ENCODE measurements at regions not wholly inside any gene's neighbourhood (a gene's known extent, or its start where the extent isn't known, plus 50 kb on each side); places are given as distances from the start of the nearest gene placed in this dataset.

GRCh38 chr7:32169228-32169627 is 99.0 kb upstream of the PDE1C start:
- DNase-seq = no peak

DNA sequence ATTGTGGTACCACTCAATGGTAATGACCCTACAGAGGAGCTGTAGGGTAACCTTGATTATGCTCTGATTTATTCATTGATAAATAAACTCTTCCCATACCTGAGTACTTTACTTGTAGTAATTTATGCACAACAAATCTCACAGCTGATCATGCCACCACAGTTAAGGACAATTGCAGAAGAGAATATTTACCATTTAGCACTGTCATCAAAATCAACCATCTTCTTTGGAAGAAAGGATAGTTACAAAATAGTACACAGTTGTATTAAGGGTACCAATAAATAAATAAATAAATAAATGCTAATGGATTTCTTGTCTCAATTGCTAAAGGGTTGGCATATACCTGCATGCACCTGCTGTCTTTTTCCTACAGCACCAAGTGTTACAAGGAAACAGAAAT is 97.6 kb upstream of the PDE1C start:
- no peak for DNase-seq

DNA sequence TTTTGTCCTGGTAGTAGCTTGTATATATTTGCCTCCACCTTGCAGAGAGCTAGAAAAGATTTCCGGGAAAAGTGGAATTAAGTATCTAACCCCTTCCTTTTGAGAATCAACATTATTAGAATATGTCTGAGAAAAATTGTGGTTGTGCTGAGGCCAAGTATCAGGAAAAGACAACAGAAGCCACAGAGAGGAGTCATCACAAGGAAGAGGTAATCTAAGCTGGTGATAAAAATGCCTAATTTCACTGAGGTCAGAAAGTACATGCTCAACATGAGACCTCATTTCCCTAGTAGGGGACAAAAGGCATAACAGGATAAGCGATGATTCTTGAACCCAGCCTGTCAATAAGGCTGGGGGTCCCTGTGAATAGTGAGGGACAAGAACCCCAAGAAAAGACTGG is 97.0 kb upstream of the PDE1C start:
- no peak for DNase-seq

GRCh38 chr7:32164341-32164996 is 94.3 kb upstream of the PDE1C start:
- DNase-seq = peak; percentile 12

DNA sequence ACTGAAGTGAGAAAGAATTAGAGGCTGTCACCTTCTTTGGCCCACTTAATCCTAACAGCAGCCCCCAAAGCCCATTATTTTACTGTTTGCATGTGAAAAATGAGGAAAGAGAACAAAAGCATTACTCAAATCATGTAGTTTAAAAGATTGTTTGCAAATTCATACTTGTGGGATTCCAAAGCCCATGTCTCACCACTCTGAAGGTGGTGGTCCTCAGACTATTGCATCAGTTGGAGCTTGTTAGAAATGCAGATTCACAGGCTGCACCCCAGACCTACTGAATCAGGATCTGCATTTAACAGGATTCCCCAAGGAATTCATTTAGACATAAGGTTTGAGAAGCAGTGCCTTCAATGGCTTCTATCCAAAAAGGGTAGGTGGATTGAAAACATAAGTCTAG is 93.7 kb upstream of the PDE1C start:
- DNase-seq = no peak

DNA sequence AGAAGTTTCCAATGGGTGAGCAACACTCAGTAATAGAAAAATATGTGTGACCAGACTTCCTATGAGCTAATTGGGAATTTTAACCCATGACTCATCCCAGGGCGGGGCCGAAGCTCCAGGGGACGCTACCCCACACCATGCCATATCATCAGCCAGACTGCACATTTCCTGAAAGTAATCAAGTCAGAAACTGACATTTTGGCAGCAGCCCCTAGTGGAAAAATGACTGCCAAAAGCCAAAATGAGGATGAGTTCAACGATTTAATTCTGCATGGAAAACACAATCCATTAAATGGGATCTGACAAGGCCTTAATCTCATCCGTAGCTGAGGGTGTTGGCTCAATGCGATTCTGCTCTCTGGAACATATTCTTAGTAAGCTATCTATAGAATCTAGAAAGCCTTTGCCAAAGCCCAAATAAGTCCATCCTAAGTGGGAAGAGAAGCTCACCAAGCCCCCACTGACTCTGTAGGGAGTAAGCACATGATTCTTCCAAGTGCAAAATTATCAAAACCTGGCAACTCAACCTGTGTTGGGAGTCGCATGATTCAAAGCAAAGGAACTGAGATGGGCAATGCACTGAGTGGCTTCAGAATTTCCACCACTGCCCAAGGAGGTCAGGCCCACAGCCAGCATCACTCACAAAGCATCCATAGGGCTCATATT is 93.1 kb upstream of the PDE1C start:
- no peak for DNase-seq

- DNase-seq = no peak
Measured at GRCh38 chr7:32161708-32162107, 91.5 kb upstream of the PDE1C start.

- no peak for DNase-seq
Measured at GRCh38 chr7:32158751-32159745, 88.8 kb upstream of the PDE1C start.

- DNase-seq = no peak
Measured at GRCh38 chr7:32158076-32158475, 87.9 kb upstream of the PDE1C start.

DNA sequence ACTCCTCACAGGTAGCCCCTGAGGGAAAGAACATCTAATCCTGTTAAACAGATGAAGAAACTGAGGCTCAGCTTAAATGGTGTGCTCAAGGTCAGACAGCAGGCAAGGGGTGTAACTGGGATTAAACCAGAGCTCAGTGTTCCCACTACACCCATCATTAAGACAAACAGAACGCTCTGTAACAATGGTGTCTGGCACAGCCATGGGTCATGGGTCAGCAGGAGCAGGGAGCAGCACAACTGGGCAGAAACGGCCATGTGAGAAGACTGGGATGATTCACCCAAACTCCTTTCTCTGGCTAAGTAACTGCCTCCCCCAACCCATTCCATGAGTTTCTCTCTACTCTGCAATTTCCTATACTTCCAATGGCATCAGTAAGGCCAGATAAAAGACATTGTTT is 85.5 kb upstream of the PDE1C start:
- DNase-seq = no peak

DNA sequence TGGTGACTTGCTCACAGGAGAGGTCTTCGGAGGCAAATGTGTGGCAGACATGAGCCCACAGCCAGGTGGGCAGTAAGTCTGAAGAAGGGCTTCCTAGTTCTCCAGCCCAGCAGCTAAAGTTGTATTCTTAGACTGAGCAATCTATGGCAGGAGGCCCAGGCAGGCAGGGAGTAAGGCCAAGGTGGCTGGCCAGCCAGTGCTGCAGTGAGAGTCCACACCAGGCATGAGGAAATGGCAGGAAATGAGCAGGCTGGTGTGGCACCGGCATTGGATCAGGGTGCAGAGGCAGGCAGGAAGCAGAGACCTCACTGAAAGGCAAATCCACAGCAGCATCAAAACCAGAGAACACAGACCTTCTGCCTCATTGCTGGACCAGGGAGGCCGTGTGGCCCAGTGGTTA is 84.6 kb upstream of the PDE1C start:
- DNase-seq = no peak

DNA sequence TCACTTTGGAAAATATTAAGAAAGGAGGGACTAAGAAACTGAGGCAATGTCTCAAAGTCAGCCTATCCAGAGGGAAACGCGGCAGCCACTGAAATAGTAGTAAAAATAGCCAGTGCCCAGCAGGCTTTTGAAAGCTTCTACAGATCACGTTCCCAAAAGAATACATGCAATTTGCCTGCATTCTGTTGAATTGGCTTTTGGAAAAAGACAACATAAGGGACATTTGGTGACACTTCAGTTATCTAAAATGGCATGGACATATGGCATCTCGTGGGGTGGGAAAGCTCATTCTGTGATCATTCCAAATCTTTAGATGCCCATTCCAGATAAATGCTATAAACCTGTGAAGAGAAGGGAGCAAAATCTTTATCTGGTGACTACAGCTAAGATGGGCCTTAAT is 82.8 kb upstream of the PDE1C start:
- DNase-seq = no peak

DNA sequence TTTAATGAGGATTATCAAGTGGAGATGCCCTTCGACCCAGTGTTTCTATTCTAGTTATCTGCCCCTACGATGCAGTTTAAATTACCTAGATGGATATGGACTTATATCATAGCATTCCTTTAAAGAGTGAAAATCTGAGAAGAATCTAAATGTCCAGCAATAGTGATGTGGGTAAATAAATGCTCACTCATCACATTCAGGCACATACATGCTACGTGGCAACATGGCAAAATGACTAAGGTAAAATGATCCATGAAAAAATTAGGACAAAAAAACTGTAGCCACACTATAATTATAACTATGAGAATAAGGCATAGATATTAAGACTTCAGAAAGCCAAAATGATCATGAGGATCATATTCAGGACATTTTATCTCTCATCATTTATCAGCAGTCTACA is 82.4 kb upstream of the PDE1C start:
- no peak for DNase-seq

DNA sequence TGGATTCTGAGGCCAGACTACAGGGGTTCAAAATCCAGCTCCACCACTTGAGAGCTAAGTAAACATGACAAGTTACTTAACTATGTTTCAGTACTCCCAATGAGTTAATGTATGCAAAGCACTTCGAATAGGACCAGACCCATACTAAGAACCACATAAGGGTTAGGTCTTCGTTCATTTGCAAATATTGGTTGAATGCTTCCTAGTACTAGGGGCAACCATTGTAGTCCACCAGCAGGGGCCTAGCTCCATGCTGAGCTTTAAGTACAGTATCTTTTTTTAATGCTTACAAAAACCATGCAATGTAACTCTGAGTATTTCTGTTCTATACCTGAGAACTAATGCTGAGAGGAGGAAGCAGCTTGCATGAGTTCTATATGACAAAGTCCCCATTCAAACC is 80.4 kb upstream of the PDE1C start:
- no peak for DNase-seq

DNA sequence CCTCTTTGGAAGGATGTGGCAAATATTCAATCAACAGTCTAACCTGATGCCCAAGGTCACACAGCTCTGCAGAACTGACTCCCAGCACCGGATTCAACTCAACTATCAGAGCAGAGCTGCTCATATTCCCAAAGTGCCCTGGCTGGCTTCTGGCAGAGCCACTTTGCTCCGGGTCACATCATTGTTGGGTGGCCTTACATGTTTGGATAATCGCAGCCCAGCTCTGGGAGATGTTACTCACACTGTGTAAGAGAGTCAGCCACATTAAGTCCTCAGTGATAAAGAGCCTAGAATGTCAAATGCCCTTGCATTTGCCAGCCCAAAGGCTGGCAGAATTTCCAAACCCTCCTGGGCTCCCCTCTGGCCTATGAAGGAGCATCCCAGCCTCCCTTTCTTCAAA is 79.8 kb upstream of the PDE1C start:
- no peak for DNase-seq

GRCh38 chr7:32147546-32148268 is 77.5 kb upstream of the PDE1C start:
- DNase-seq = no peak

DNA sequence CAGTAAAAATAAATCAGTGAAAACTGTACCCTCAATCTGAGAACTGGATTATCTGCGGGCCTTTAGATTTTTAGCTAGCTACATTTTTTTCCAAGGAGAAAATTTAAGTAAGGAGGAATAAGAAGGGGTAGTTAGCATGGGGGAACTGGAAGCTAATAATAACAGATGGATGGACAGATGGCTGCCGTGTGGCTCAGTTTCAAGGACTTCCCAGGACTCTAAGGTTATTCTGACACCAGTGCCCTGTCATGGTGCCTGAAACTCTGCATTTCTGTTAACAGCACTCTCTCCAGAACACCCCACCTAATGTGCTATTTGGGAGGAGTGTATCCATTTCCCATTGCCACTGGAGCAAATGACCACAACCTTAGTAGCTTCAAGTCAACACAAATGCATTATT is 75.7 kb upstream of the PDE1C start:
- DNase-seq = no peak

GRCh38 chr7:32144676-32145075 is 74.5 kb upstream of the PDE1C start:
- no peak for DNase-seq

DNA sequence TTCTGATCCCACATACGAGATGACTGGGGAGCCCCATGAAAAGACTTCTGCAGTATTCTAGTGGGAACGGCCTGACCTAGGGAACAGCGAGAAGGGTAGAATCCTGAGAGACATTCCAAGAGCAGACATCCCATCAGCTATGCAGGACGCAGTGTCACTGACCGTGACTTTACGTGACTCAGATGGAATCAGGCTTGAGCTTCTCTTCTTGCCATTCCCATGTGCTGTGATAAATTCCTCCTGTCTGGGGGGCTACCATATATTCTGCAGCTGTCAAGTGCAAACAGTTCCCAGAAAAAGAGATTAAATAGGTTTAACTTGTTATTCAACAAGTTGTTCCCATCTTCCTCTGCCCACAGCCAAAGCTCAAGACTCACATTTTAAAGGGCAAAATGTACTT is 73.1 kb upstream of the PDE1C start:
- DNase-seq = no peak

GRCh38 chr7:32142649-32143048 is 72.4 kb upstream of the PDE1C start:
- no peak for DNase-seq

GRCh38 chr7:32140210-32140939 is 70.2 kb upstream of the PDE1C start:
- no peak for DNase-seq

- no peak for DNase-seq
Measured at GRCh38 chr7:32137059-32137458, 66.9 kb upstream of the PDE1C start.
